ENCODE measurements at regions not wholly inside any gene's neighbourhood (a gene's known extent, or its start where the extent isn't known, plus 50 kb on each side); places are given as distances from the start of the nearest gene placed in this dataset.

DNA sequence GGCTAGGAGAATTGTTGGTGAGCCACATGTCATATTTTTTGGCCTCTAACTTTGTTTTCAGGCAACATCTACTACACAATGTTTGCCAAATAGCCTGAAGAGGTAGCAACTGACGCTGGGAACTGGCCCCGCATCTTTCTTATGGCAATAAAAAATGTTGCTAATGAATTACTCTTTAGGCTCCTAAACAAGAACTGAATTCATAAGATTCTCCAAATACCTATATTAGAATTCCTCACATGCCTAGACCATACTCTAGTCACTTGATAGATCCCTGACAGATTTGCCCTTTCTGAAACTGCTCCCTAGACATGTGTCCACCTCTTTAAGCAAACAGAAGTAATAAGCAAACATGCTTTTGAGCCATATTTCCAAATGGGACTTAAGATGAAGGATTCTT lies 209.0 kb upstream of the ATXN7L3B start:
- TF ChIP-seq, protein P1, sequence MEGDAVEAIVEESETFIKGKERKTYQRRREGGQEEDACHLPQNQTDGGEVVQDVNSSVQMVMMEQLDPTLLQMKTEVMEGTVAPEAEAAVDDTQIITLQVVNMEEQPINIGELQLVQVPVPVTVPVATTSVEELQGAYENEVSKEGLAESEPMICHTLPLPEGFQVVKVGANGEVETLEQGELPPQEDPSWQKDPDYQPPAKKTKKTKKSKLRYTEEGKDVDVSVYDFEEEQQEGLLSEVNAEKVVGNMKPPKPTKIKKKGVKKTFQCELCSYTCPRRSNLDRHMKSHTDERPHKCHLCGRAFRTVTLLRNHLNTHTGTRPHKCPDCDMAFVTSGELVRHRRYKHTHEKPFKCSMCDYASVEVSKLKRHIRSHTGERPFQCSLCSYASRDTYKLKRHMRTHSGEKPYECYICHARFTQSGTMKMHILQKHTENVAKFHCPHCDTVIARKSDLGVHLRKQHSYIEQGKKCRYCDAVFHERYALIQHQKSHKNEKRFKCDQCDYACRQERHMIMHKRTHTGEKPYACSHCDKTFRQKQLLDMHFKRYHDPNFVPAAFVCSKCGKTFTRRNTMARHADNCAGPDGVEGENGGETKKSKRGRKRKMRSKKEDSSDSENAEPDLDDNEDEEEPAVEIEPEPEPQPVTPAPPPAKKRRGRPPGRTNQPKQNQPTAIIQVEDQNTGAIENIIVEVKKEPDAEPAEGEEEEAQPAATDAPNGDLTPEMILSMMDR (IDR thresholded peaks at IDR 0.05; ENCODE audit: low read depth, low read length) = no peak
- TF ChIP-seq POLR2A (IDR thresholded peaks at IDR 0.05; ENCODE audit: extremely low read depth, insufficient read length) (no peak), MYC (IDR thresholded peaks at IDR 0.05; ENCODE audit: low read depth, low read length) (no peak)
